C4-2B (cell line): ENCODE measurements at regions not wholly inside any gene's neighbourhood (a gene's known extent, or its start where the extent isn't known, plus 50 kb on each side); places are given as distances from the start of the nearest gene placed in this dataset.
"Not testable (repeated sequence)": the region's sequence is repeated elsewhere in the genome, so short reads cannot be mapped to it uniquely, and the experiment has no call there.

Experiments
- H3K27ac ChIP-seq: fragments of 450-650 bp; 2 replicates; pipeline ENCODE4 v1.5.1; 2017
- ZFX ChIP-seq: fragments of 450-650 bp; IDR thresholded peaks from 2 replicates; pipeline ENCODE4 v1.6.1; 2017
- TF ChIP-seq, protein P1 (sequence below): fragments of 450-650 bp; conservative IDR thresholded peaks from 2 replicates; pipeline ENCODE4 v1.5.1; 2017; ENCODE audit warnings: mild to moderate bottlenecking

DNA sequence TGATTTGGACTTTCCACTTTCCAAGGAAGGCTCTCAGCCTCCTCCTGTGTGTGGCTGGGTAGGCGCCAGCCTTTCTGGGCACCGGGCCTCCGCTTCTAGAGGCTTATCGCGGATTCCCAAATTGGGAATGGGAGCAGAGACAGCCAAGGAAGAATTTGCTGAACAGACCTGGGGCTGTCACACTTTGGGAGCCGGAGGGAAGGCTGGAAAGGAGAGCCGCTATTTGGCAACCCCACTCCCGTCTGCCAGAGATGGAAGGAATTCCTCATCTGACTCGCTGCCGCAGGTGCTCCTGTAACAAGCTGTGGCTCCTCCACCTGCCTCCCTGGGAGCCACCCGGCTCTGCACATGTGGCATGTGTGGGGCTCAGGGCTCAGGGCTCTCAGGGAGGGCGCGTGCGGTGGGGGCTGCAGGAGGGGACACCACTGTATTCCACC is 50.8 kb upstream of the ECHDC3 start:
- TF ChIP-seq, protein P1, sequence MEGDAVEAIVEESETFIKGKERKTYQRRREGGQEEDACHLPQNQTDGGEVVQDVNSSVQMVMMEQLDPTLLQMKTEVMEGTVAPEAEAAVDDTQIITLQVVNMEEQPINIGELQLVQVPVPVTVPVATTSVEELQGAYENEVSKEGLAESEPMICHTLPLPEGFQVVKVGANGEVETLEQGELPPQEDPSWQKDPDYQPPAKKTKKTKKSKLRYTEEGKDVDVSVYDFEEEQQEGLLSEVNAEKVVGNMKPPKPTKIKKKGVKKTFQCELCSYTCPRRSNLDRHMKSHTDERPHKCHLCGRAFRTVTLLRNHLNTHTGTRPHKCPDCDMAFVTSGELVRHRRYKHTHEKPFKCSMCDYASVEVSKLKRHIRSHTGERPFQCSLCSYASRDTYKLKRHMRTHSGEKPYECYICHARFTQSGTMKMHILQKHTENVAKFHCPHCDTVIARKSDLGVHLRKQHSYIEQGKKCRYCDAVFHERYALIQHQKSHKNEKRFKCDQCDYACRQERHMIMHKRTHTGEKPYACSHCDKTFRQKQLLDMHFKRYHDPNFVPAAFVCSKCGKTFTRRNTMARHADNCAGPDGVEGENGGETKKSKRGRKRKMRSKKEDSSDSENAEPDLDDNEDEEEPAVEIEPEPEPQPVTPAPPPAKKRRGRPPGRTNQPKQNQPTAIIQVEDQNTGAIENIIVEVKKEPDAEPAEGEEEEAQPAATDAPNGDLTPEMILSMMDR, result no peak
- TF ChIP-seq ZFX, result no peak

GRCh38 chr10:11689945-11690736 is 52.0 kb upstream of the ECHDC3 start:
- no peak for TF ChIP-seq ZFX
- TF ChIP-seq, protein P1, result no peak
- no peak overlapping the region for H3K27ac ChIP-seq

More for the DNA sequence above, 50.8 kb upstream of the ECHDC3 start:
- no peak overlapping the region for H3K27ac ChIP-seq

DNA sequence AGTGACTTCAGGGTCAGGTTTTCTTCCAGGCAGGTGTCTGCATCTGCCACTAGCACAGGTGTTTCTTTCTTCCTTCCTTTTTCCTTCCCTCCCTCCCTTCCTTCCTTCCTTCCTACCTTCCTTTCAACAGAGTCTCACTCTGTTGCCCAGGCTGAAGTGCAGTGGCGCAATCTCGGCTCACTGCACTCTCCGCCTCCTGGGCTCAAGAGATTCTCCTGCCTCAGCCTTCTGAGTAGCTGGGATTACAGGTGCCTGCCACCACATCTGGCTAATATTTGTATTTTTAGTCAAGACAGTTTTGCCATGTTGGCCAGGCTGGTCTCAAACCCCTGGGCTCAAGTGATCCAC is 53.8 kb upstream of the ECHDC3 start:
- H3K27ac ChIP-seq, result not testable (repeated sequence)

DNA sequence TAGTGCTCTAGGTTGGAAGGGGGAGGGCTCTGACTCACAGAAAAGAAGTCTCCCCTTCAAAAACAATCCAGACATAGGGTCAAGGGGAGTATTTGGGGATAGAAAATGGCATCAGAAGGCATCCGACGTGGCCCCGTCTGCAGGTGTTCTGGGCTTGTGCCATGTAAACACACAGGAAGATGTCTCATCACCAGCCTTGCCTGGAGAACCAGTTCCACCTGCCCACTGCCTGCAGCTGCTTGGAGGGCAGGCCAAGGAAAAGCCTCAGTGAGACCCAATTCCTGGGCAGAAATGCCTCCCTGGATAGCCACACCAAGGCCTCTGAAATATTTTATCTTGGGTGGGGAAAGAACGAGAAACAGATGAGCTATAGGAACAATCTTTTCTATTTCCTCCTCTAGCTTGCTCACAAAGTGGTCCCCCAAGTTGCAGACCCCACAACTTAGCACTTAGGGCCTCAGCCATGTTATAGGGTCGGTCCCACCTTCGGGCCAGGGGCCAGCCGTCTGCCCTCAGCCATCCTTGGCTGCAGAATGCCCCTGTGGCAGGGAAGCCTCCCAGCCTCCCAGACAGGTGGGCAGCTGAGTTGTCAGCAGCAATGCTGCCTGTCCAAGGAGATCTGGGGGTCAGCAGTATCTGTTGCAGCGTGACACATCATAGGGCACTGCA is 54.3 kb upstream of the ECHDC3 start:
- TF ChIP-seq, protein P1, result no peak
- TF ChIP-seq ZFX, result no peak
- no peak overlapping the region for H3K27ac ChIP-seq

GRCh38 chr10:11687357-11687771 is 54.8 kb upstream of the ECHDC3 start:
- no peak overlapping the region for H3K27ac ChIP-seq
- TF ChIP-seq ZFX, result no peak
- TF ChIP-seq, protein P1, result no peak

DNA sequence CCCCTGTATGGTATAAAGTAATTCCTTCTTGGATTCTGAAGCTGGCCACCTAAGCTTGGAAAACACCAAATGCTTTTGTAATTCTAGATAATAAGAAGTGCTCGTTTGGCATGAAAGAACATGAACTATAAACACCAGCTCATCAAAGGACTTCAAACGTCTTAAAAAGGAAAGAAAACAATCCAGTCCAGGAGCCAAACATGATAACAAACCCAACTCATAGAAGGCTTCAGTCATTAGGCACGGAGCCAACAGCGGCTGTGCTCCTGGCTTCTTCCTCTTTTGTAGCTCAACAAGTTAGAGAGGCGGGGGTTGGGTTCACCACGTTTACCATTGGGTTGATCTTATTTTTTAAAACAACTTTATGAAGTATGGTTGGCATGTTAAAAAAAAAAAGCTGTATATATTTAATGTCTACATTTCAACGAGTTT is 56.4 kb upstream of the ECHDC3 start:
- TF ChIP-seq ZFX, result no peak
- TF ChIP-seq, protein P1, result no peak
- H3K27ac ChIP-seq, result no peak overlapping the region

DNA sequence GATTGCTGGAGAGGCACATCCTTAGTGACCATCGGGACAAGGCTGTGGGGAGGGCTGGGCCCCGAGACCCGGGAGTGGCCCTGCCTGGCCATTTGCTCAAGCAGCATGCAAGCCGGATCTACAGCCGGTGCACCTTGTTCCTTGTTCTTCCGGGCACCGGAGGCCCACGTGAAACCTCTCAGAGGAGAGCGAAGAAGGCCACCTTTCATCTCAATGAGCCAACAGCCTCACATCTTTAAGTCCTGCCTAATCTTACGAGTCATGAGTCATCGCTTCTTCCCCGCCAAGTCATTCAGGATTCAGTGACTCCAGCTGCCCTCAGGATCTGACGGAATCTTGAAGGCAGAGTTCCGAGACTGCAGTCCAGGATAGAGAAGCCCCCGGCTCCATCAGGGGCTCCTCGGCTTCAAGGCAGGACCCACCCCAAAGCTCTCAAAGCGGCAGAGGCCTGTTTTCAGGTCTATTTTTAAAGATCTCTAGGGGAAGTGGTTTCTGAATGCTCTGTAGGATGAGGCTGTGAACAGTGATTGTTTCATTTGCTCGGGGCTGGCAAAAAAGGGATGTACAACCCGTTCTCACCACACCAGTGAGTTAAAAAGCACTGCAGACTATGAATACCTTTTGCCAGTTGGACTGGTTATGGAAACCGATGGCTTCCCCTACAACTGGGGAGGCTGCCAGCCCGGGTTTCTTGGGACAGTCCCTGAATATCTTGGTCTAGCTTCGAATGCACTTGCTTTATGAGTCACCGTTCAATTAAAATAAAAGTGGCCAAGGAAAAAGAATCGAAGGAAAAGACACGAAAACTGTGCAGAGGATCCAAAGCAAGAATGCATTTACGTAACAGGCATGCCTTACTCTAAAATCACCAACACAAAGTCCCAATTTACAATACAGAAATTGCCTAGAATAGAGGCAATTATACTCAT is 57.2 kb upstream of the ECHDC3 start:
- H3K27ac ChIP-seq, result peak overlapping the region; percentile 40
- no peak for TF ChIP-seq ZFX
- TF ChIP-seq, protein P1, result no peak

GRCh38 chr10:11684341-11684716 is 57.9 kb upstream of the ECHDC3 start:
- peak overlapping the region; percentile 40; the same call in 1 of the 2 replicates for H3K27ac ChIP-seq
